HG02642 (cell line): ENCODE measurements at regions not wholly inside any gene's neighbourhood (a gene's known extent, or its start where the extent isn't known, plus 50 kb on each side); places are given as distances from the start of the nearest gene placed in this dataset.

Source experiments
- ATAC-seq: cut with Tn5 transposase; IDR thresholded peaks from one replicate; pipeline ENCODE4 v1.9.1; 2021; ENCODE audit warnings: mild to moderate bottlenecking; ENCODE audit not compliant: unreplicated experiment, poor library complexity

GRCh38 chr5:159452480-159453167, 122.3 kb upstream of the IL12B start:
- ATAC-seq: no peak

GRCh38 chr5:159453209-159453608, 122.9 kb upstream of the IL12B start:
- no peak for ATAC-seq

- peak; percentile 13 for ATAC-seq
Measured at GRCh38 chr5:159456261-159456660, 126.0 kb upstream of the IL12B start.

- peak; percentile 86 for ATAC-seq
Measured at GRCh38 chr5:159456722-159457465, 126.6 kb upstream of the IL12B start.

GRCh38 chr5:159458217-159458711, 128.0 kb upstream of the IL12B start:
- ATAC-seq: peak; percentile 49

GRCh38 chr5:159459132-159459627, 128.9 kb upstream of the IL12B start:
- ATAC-seq: no peak

- no peak for ATAC-seq
Measured at GRCh38 chr5:159459951-159460538, 129.8 kb upstream of the IL12B start.

- ATAC-seq: no peak
Measured at GRCh38 chr5:159463590-159464321, 133.5 kb upstream of the IL12B start.

- no peak for ATAC-seq
Measured at GRCh38 chr5:159465604-159466003, 135.3 kb upstream of the IL12B start.

- no peak for ATAC-seq
Measured at GRCh38 chr5:159467666-159468065, 137.4 kb upstream of the IL12B start.

GRCh38 chr5:159469496-159470372, 139.4 kb upstream of the IL12B start:
- no peak for ATAC-seq

GRCh38 chr5:159471904-159472303, 141.6 kb upstream of the IL12B start:
- ATAC-seq: no peak

- no peak for ATAC-seq
Measured at GRCh38 chr5:159475026-159475425, 144.7 kb upstream of the IL12B start.

GRCh38 chr5:159478950-159479349, 148.7 kb upstream of the IL12B start:
- no peak for ATAC-seq

GRCh38 chr5:159480849-159481248, 150.6 kb upstream of the IL12B start:
- ATAC-seq: no peak

- no peak for ATAC-seq
Measured at GRCh38 chr5:159481751-159482150, 151.5 kb upstream of the IL12B start.

GRCh38 chr5:159486836-159487235, 156.5 kb upstream of the IL12B start:
- no peak for ATAC-seq

GRCh38 chr5:159488516-159488915, 158.2 kb upstream of the IL12B start:
- no peak for ATAC-seq

- no peak for ATAC-seq
Measured at GRCh38 chr5:159489779-159490178, 159.5 kb upstream of the IL12B start.

GRCh38 chr5:159490507-159490906, 160.2 kb upstream of the IL12B start:
- no peak for ATAC-seq
